ENCODE measurements at regions not wholly inside any gene's neighbourhood (a gene's known extent, or its start where the extent isn't known, plus 50 kb on each side); places are given as distances from the start of the nearest gene placed in this dataset.
A peak's percentile ranks its signal among the peaks of the same experiment; 100 is the strongest.

- TF ChIP-seq POU2F2 (IDR thresholded peaks at IDR 0.05; ENCODE audit: low read depth, low read length), result no peak
- TF ChIP-seq SPI1 (IDR thresholded peaks at IDR 0.05; ENCODE audit: low read depth, low read length), result no peak
- TF ChIP-seq PAX5 (IDR thresholded peaks at IDR 0.05; ENCODE audit: insufficient read depth, low read length, severe bottlenecking), result no peak
- TF ChIP-seq TAF1 (IDR thresholded peaks at IDR 0.05; ENCODE audit: low read depth, low read length), result no peak
- no peak for TF ChIP-seq POLR2A (IDR thresholded peaks at IDR 0.05; ENCODE audit: low read depth, low read length)
- TF ChIP-seq POLR2AphosphoS5 (IDR thresholded peaks at IDR 0.05; ENCODE audit: low read depth, low read length), result no peak
- DNase-seq (ENCODE audit: insufficient read length, low spot score), result no peak
- FAIRE-seq, result no peak
Observed at GRCh38 chr11:104830508-104830907, 67.8 kb downstream of the CASP12 start.

GRCh38 chr11:104830080-104830479 lies 68.2 kb downstream of the CASP12 start:
- TF ChIP-seq SPI1 (IDR thresholded peaks at IDR 0.05; ENCODE audit: low read depth, low read length) (no peak), TAF1 (IDR thresholded peaks at IDR 0.05; ENCODE audit: low read depth, low read length) (no peak), POU2F2 (IDR thresholded peaks at IDR 0.05; ENCODE audit: low read depth, low read length) (no peak), PAX5 (IDR thresholded peaks at IDR 0.05; ENCODE audit: insufficient read depth, low read length, severe bottlenecking) (no peak), POLR2A (IDR thresholded peaks at IDR 0.05; ENCODE audit: low read depth, low read length) (no peak), POLR2AphosphoS5 (IDR thresholded peaks at IDR 0.05; ENCODE audit: low read depth, low read length) (no peak)
- DNase-seq (ENCODE audit: insufficient read length, low spot score) (no peak), FAIRE-seq (no peak)

- FAIRE-seq, result no peak
- no peak for DNase-seq (ENCODE audit: insufficient read length, low spot score)
- TF ChIP-seq TAF1 (IDR thresholded peaks at IDR 0.05; ENCODE audit: low read depth, low read length) (no peak), POLR2A (IDR thresholded peaks at IDR 0.05; ENCODE audit: low read depth, low read length) (no peak), POU2F2 (IDR thresholded peaks at IDR 0.05; ENCODE audit: low read depth, low read length) (no peak), POLR2AphosphoS5 (IDR thresholded peaks at IDR 0.05; ENCODE audit: low read depth, low read length) (no peak), PAX5 (IDR thresholded peaks at IDR 0.05; ENCODE audit: insufficient read depth, low read length, severe bottlenecking) (no peak), SPI1 (IDR thresholded peaks at IDR 0.05; ENCODE audit: low read depth, low read length) (no peak)
Observed at GRCh38 chr11:104826772-104827171, 71.5 kb downstream of the CASP12 start.

- FAIRE-seq, result no peak
- DNase-seq (ENCODE audit: insufficient read length, low spot score), result no peak
- TF ChIP-seq POU2F2 (IDR thresholded peaks at IDR 0.05; ENCODE audit: low read depth, low read length) (no peak), TAF1 (IDR thresholded peaks at IDR 0.05; ENCODE audit: low read depth, low read length) (no peak), SPI1 (IDR thresholded peaks at IDR 0.05; ENCODE audit: low read depth, low read length) (no peak), PAX5 (IDR thresholded peaks at IDR 0.05; ENCODE audit: insufficient read depth, low read length, severe bottlenecking) (no peak), POLR2AphosphoS5 (IDR thresholded peaks at IDR 0.05; ENCODE audit: low read depth, low read length) (no peak), POLR2A (IDR thresholded peaks at IDR 0.05; ENCODE audit: low read depth, low read length) (no peak)
Observed at GRCh38 chr11:104823657-104824056, 74.6 kb downstream of the CASP12 start.

- FAIRE-seq (no peak), DNase-seq (ENCODE audit: insufficient read length, low spot score) (no peak)
- TF ChIP-seq PAX5 (IDR thresholded peaks at IDR 0.05; ENCODE audit: insufficient read depth, low read length, severe bottlenecking) (no peak), SPI1 (IDR thresholded peaks at IDR 0.05; ENCODE audit: low read depth, low read length) (no peak), TAF1 (IDR thresholded peaks at IDR 0.05; ENCODE audit: low read depth, low read length) (no peak), POLR2A (IDR thresholded peaks at IDR 0.05; ENCODE audit: low read depth, low read length) (no peak), POLR2AphosphoS5 (IDR thresholded peaks at IDR 0.05; ENCODE audit: low read depth, low read length) (no peak), POU2F2 (IDR thresholded peaks at IDR 0.05; ENCODE audit: low read depth, low read length) (no peak)
Observed at GRCh38 chr11:104820431-104820830, 77.8 kb downstream of the CASP12 start.

GRCh38 chr11:104819603-104820002 lies 78.7 kb downstream of the CASP12 start:
- TF ChIP-seq TAF1 (IDR thresholded peaks at IDR 0.05; ENCODE audit: low read depth, low read length), result no peak
- no peak for TF ChIP-seq POU2F2 (IDR thresholded peaks at IDR 0.05; ENCODE audit: low read depth, low read length)
- TF ChIP-seq PAX5 (IDR thresholded peaks at IDR 0.05; ENCODE audit: insufficient read depth, low read length, severe bottlenecking), result no peak
- peak; percentile 24; the same call in 1 of the 2 replicates for TF ChIP-seq SPI1 (IDR thresholded peaks at IDR 0.05; ENCODE audit: low read depth, low read length)
- FAIRE-seq (no peak), DNase-seq (ENCODE audit: insufficient read length, low spot score) (no peak)

- no peak for FAIRE-seq
- DNase-seq (ENCODE audit: insufficient read length, low spot score), result no peak
- TF ChIP-seq SPI1 (IDR thresholded peaks at IDR 0.05; ENCODE audit: low read depth, low read length) (no peak), PAX5 (IDR thresholded peaks at IDR 0.05; ENCODE audit: insufficient read depth, low read length, severe bottlenecking) (no peak), POU2F2 (IDR thresholded peaks at IDR 0.05; ENCODE audit: low read depth, low read length) (no peak), TAF1 (IDR thresholded peaks at IDR 0.05; ENCODE audit: low read depth, low read length) (no peak), POLR2A (IDR thresholded peaks at IDR 0.05; ENCODE audit: low read depth, low read length) (no peak), POLR2AphosphoS5 (IDR thresholded peaks at IDR 0.05; ENCODE audit: low read depth, low read length) (no peak)
Observed at GRCh38 chr11:104819107-104819506, 79.2 kb downstream of the CASP12 start.

GRCh38 chr11:104817973-104818372 lies 80.3 kb downstream of the CASP12 start:
- DNase-seq (ENCODE audit: insufficient read length, low spot score), result no peak
- TF ChIP-seq POLR2AphosphoS5 (IDR thresholded peaks at IDR 0.05; ENCODE audit: low read depth, low read length) (no peak), POLR2A (IDR thresholded peaks at IDR 0.05; ENCODE audit: low read depth, low read length) (no peak), SPI1 (IDR thresholded peaks at IDR 0.05; ENCODE audit: low read depth, low read length) (no peak), PAX5 (IDR thresholded peaks at IDR 0.05; ENCODE audit: insufficient read depth, low read length, severe bottlenecking) (no peak), POU2F2 (IDR thresholded peaks at IDR 0.05; ENCODE audit: low read depth, low read length) (no peak), TAF1 (IDR thresholded peaks at IDR 0.05; ENCODE audit: low read depth, low read length) (no peak)
- FAIRE-seq, result no peak

- DNase-seq (ENCODE audit: insufficient read length, low spot score), result no peak
- no peak for FAIRE-seq
- TF ChIP-seq POLR2AphosphoS5 (IDR thresholded peaks at IDR 0.05; ENCODE audit: low read depth, low read length), result no peak
- no peak for TF ChIP-seq SPI1 (IDR thresholded peaks at IDR 0.05; ENCODE audit: low read depth, low read length)
Observed at GRCh38 chr11:104813532-104813931, 84.7 kb downstream of the CASP12 start.

- DNase-seq (ENCODE audit: insufficient read length, low spot score) (no peak), FAIRE-seq (no peak)
- TF ChIP-seq POLR2AphosphoS5 (IDR thresholded peaks at IDR 0.05; ENCODE audit: low read depth, low read length), result no peak
- TF ChIP-seq SPI1 (IDR thresholded peaks at IDR 0.05; ENCODE audit: low read depth, low read length), result no peak
- TF ChIP-seq TAF1 (IDR thresholded peaks at IDR 0.05; ENCODE audit: low read depth, low read length), result no peak
- no peak for TF ChIP-seq POLR2A (IDR thresholded peaks at IDR 0.05; ENCODE audit: low read depth, low read length)
- no peak for TF ChIP-seq POU2F2 (IDR thresholded peaks at IDR 0.05; ENCODE audit: low read depth, low read length)
- no peak for TF ChIP-seq PAX5 (IDR thresholded peaks at IDR 0.05; ENCODE audit: insufficient read depth, low read length, severe bottlenecking)
Observed at GRCh38 chr11:104812103-104812788, 86.0 kb downstream of the CASP12 start.

All from GM12891 (cell line).